ENCODE measurements at regions not wholly inside any gene's neighbourhood (a gene's known extent, or its start where the extent isn't known, plus 50 kb on each side); places are given as distances from the start of the nearest gene placed in this dataset.

GRCh38 chr2:4101936-4102335 lies 398.6 kb downstream of the DCDC2C start:
- TF ChIP-seq, protein P1, sequence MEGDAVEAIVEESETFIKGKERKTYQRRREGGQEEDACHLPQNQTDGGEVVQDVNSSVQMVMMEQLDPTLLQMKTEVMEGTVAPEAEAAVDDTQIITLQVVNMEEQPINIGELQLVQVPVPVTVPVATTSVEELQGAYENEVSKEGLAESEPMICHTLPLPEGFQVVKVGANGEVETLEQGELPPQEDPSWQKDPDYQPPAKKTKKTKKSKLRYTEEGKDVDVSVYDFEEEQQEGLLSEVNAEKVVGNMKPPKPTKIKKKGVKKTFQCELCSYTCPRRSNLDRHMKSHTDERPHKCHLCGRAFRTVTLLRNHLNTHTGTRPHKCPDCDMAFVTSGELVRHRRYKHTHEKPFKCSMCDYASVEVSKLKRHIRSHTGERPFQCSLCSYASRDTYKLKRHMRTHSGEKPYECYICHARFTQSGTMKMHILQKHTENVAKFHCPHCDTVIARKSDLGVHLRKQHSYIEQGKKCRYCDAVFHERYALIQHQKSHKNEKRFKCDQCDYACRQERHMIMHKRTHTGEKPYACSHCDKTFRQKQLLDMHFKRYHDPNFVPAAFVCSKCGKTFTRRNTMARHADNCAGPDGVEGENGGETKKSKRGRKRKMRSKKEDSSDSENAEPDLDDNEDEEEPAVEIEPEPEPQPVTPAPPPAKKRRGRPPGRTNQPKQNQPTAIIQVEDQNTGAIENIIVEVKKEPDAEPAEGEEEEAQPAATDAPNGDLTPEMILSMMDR (IDR thresholded peaks at IDR 0.05): no peak
- TF ChIP-seq POLR2A (IDR thresholded peaks at IDR 0.05): no peak
- TF ChIP-seq POLR2AphosphoS5 (IDR thresholded peaks at IDR 0.05): no peak

Measured in breast epithelium (tissue), 3 donors.